HepG2 (cell line): ENCODE measurements at regions not wholly inside any gene's neighbourhood (a gene's known extent, or its start where the extent isn't known, plus 50 kb on each side); places are given as distances from the start of the nearest gene placed in this dataset.

Experiments used
- ATAD3A ChIP-seq: sonication (generic); formaldehyde crosslinking; IDR thresholded peaks from 2 replicates; pipeline ENCODE4 v1.4.0; 2020; ENCODE audit warnings: missing genetic modification reagents
- ELF1 ChIP-seq: sonication (generic); formaldehyde crosslinking; IDR thresholded peaks from 2 replicates; pipeline ENCODE4 v1.4.0; 2020; ENCODE audit warnings: missing genetic modification reagents
- ELF3 ChIP-seq: IDR thresholded peaks from 2 replicates; pipeline ENCODE4 v1.6.1; 2016; ENCODE audit warnings: missing genetic modification reagents, missing compliant biosample characterization
- ETV6 ChIP-seq: sonication (generic); formaldehyde crosslinking; conservative IDR thresholded peaks from 2 replicates; pipeline ENCODE4 v1.4.0; 2020; ENCODE audit warnings: missing genetic modification reagents
- HES4 ChIP-seq: sonication (generic); formaldehyde crosslinking; IDR thresholded peaks from 2 replicates; pipeline ENCODE4 v1.9.0; 2021; ENCODE audit warnings: mild to moderate bottlenecking, missing genetic modification reagents, borderline replicate concordance
- NFE2L2 ChIP-seq: fragments of 150-350 bp; IDR thresholded peaks from 2 replicates; pipeline ENCODE4 v1.6.1; 2014; ENCODE audit warnings: low read length
- NFIC ChIP-seq: IDR thresholded peaks from 2 replicates; pipeline ENCODE4 v1.6.1; 2012; ENCODE audit warnings: mild to moderate bottlenecking, low read length, inconsistent platforms
- NKX3-1 ChIP-seq: sonication (generic); formaldehyde crosslinking; IDR thresholded peaks from 2 replicates; pipeline ENCODE4 v1.5.0; 2020; ENCODE audit warnings: missing genetic modification reagents
- PTBP1 ChIP-seq: fragments of 200-400 bp; formaldehyde crosslinking; IDR thresholded peaks from 2 replicates; pipeline ENCODE4 v1.6.1; 2018; ENCODE audit warnings: low read length, low read depth; ENCODE audit not compliant: poor library complexity, severe bottlenecking
- REPIN1 ChIP-seq: sonication (generic); formaldehyde crosslinking; IDR thresholded peaks from 2 replicates; pipeline ENCODE4 v1.8.0; 2022; ENCODE audit warnings: missing genetic modification reagents, low read depth, mild to moderate bottlenecking, borderline replicate concordance
- TFDP1 ChIP-seq: IDR thresholded peaks from 2 replicates; pipeline ENCODE4 v1.6.1; 2016; ENCODE audit warnings: missing compliant biosample characterization, missing genetic modification reagents, borderline replicate concordance
- ZNF124 ChIP-seq: sonication (generic); formaldehyde crosslinking; IDR thresholded peaks from 2 replicates; pipeline ENCODE4 v1.4.0; 2020; ENCODE audit warnings: missing genetic modification reagents
- ZNF225 ChIP-seq: sonication (generic); formaldehyde crosslinking; IDR thresholded peaks from 2 replicates; pipeline ENCODE4 v1.4.0; 2020; ENCODE audit warnings: mild to moderate bottlenecking, missing genetic modification reagents
- ZNF564 ChIP-seq: sonication (generic); formaldehyde crosslinking; IDR thresholded peaks from 2 replicates; pipeline ENCODE4 v1.8.1; 2023; ENCODE audit warnings: mild to moderate bottlenecking, missing genetic modification reagents
- ZNF740 ChIP-seq: sonication (generic); formaldehyde crosslinking; IDR thresholded peaks from 2 replicates; pipeline ENCODE4 v1.4.0; 2020; ENCODE audit warnings: missing genetic modification reagents
- ZNF775 ChIP-seq: sonication (generic); formaldehyde crosslinking; IDR thresholded peaks from 2 replicates; pipeline ENCODE4 v1.4.0; 2020; ENCODE audit warnings: missing genetic modification reagents, mild to moderate bottlenecking, moderate library complexity, borderline replicate concordance
- TF ChIP-seq, protein P1 (sequence below): sonication (generic); formaldehyde crosslinking; IDR thresholded peaks from 2 replicates; pipeline ENCODE4 v1.5.0; 2020; ENCODE audit warnings: mild to moderate bottlenecking, missing genetic modification reagents
- TF ChIP-seq, protein P2 (sequence below): sonication (generic); formaldehyde crosslinking; IDR thresholded peaks from 2 replicates; pipeline ENCODE4 v1.5.0; 2020; ENCODE audit warnings: mild to moderate bottlenecking, missing genetic modification reagents
- TF ChIP-seq, protein P3 (sequence below): sonication (generic); formaldehyde crosslinking; IDR thresholded peaks from 2 replicates; pipeline ENCODE4 v1.9.0; 2021; ENCODE audit warnings: missing genetic modification reagents, borderline replicate concordance
- TF ChIP-seq, protein P4 (sequence below): sonication (generic); formaldehyde crosslinking; IDR thresholded peaks from 2 replicates; pipeline ENCODE4 v1.4.0; 2020; ENCODE audit warnings: missing genetic modification reagents

DNA sequence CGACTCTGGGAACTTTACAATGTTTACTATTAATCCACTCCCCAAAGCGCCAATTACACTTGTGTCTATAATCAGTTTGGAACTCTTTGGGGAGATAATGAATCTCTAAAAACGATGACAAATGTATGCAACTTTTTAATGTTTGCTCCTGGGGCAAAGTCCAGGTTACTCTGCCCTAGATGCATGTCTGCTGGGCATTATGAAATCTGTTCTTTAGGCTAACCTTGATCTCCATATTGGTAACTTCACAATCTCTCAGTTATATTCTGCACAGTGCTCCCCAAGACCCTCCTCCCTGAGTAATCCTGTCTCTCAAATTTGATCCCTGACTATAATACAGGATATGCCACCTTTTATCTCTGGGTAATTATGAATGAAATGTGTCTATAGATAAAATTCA is 152.2 kb upstream of the TRPM3 start (continued):
- TF ChIP-seq ETV6 (CRISPR knock-in tag) (no peak), ZNF124 (CRISPR knock-in tag) (no peak), ELF1 (no peak), REPIN1 (CRISPR knock-in tag) (no peak), HES4 (no peak), NKX3-1 (CRISPR knock-in tag) (no peak), ZNF564 (CRISPR knock-in tag) (no peak), ZNF740 (no peak), NFIC (no peak), ZNF775 (CRISPR knock-in tag) (no peak), NFE2L2 (no peak), ZNF225 (CRISPR knock-in tag) (no peak), ATAD3A (CRISPR knock-in tag) (no peak), TFDP1 (CRISPR knock-in tag) (no peak), PTBP1 (no peak), ELF3 (CRISPR knock-in tag) (peak; percentile 69)
- TF ChIP-seq, protein P1, sequence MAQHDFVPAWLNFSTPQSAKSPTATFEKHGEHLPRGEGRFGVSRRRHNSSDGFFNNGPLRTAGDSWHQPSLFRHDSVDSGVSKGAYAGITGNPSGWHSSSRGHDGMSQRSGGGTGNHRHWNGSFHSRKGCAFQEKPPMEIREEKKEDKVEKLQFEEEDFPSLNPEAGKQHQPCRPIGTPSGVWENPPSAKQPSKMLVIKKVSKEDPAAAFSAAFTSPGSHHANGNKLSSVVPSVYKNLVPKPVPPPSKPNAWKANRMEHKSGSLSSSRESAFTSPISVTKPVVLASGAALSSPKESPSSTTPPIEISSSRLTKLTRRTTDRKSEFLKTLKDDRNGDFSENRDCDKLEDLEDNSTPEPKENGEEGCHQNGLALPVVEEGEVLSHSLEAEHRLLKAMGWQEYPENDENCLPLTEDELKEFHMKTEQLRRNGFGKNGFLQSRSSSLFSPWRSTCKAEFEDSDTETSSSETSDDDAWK: no peak
- TF ChIP-seq, protein P2, sequence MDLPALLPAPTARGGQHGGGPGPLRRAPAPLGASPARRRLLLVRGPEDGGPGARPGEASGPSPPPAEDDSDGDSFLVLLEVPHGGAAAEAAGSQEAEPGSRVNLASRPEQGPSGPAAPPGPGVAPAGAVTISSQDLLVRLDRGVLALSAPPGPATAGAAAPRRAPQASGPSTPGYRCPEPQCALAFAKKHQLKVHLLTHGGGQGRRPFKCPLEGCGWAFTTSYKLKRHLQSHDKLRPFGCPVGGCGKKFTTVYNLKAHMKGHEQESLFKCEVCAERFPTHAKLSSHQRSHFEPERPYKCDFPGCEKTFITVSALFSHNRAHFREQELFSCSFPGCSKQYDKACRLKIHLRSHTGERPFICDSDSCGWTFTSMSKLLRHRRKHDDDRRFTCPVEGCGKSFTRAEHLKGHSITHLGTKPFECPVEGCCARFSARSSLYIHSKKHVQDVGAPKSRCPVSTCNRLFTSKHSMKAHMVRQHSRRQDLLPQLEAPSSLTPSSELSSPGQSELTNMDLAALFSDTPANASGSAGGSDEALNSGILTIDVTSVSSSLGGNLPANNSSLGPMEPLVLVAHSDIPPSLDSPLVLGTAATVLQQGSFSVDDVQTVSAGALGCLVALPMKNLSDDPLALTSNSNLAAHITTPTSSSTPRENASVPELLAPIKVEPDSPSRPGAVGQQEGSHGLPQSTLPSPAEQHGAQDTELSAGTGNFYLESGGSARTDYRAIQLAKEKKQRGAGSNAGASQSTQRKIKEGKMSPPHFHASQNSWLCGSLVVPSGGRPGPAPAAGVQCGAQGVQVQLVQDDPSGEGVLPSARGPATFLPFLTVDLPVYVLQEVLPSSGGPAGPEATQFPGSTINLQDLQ (CRISPR knock-in tag): no peak
- TF ChIP-seq, protein P3, sequence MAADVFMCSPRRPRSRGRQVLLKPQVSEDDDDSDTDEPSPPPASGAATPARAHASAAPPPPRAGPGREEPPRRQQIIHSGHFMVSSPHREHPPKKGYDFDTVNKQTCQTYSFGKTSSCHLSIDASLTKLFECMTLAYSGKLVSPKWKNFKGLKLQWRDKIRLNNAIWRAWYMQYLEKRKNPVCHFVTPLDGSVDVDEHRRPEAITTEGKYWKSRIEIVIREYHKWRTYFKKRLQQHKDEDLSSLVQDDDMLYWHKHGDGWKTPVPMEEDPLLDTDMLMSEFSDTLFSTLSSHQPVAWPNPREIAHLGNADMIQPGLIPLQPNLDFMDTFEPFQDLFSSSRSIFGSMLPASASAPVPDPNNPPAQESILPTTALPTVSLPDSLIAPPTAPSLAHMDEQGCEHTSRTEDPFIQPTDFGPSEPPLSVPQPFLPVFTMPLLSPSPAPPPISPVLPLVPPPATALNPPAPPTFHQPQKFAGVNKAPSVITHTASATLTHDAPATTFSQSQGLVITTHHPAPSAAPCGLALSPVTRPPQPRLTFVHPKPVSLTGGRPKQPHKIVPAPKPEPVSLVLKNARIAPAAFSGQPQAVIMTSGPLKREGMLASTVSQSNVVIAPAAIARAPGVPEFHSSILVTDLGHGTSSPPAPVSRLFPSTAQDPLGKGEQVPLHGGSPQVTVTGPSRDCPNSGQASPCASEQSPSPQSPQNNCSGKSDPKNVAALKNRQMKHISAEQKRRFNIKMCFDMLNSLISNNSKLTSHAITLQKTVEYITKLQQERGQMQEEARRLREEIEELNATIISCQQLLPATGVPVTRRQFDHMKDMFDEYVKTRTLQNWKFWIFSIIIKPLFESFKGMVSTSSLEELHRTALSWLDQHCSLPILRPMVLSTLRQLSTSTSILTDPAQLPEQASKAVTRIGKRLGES (CRISPR knock-in tag): no peak
- TF ChIP-seq, protein P4, sequence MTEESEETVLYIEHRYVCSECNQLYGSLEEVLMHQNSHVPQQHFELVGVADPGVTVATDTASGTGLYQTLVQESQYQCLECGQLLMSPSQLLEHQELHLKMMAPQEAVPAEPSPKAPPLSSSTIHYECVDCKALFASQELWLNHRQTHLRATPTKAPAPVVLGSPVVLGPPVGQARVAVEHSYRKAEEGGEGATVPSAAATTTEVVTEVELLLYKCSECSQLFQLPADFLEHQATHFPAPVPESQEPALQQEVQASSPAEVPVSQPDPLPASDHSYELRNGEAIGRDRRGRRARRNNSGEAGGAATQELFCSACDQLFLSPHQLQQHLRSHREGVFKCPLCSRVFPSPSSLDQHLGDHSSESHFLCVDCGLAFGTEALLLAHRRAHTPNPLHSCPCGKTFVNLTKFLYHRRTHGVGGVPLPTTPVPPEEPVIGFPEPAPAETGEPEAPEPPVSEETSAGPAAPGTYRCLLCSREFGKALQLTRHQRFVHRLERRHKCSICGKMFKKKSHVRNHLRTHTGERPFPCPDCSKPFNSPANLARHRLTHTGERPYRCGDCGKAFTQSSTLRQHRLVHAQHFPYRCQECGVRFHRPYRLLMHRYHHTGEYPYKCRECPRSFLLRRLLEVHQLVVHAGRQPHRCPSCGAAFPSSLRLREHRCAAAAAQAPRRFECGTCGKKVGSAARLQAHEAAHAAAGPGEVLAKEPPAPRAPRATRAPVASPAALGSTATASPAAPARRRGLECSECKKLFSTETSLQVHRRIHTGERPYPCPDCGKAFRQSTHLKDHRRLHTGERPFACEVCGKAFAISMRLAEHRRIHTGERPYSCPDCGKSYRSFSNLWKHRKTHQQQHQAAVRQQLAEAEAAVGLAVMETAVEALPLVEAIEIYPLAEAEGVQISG (CRISPR knock-in tag): no peak
